ENCODE measurements at regions not wholly inside any gene's neighbourhood (a gene's known extent, or its start where the extent isn't known, plus 50 kb on each side); places are given as distances from the start of the nearest gene placed in this dataset.

DNA sequence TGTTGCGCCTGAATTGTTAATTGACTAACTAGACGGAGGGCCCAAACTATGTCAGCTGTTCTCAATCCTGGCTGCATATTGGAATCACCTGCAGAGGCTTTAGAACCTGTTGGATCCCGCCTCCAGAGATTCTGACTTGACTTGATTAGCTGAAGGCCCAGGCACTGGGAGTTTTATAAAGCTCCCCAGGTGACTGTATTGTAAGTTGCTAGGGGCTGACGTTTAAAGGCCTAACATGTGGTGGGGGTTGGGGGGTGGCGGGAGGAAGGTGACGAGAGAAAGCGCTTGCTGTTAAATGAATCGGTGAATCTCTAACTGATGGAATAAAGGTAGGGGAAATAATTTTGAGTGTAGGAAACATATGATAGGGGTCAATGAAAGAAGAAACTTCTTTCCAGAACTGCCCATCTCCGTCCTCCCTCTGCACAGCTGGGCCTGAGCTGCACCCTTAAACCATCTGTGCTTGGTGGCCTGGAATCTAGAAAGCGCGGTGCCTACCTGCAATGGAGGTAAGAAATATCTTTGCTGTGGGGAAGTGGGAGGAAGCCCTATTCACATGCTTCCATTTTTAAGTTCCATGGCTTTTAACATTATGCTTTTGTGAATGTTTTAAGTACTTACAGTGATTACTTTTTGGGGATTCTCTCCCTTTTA, 225.0 kb upstream of the FAM3C start:
- TF ChIP-seq, protein P1, sequence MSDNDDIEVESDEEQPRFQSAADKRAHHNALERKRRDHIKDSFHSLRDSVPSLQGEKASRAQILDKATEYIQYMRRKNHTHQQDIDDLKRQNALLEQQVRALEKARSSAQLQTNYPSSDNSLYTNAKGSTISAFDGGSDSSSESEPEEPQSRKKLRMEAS (IDR thresholded peaks at IDR 0.05; ENCODE audit: low read depth, low read length) = no peak
- TF ChIP-seq, protein P2, sequence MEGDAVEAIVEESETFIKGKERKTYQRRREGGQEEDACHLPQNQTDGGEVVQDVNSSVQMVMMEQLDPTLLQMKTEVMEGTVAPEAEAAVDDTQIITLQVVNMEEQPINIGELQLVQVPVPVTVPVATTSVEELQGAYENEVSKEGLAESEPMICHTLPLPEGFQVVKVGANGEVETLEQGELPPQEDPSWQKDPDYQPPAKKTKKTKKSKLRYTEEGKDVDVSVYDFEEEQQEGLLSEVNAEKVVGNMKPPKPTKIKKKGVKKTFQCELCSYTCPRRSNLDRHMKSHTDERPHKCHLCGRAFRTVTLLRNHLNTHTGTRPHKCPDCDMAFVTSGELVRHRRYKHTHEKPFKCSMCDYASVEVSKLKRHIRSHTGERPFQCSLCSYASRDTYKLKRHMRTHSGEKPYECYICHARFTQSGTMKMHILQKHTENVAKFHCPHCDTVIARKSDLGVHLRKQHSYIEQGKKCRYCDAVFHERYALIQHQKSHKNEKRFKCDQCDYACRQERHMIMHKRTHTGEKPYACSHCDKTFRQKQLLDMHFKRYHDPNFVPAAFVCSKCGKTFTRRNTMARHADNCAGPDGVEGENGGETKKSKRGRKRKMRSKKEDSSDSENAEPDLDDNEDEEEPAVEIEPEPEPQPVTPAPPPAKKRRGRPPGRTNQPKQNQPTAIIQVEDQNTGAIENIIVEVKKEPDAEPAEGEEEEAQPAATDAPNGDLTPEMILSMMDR (IDR thresholded peaks at IDR 0.05; ENCODE audit: low read depth, low read length) = no peak
- TF ChIP-seq POLR2A (IDR thresholded peaks at IDR 0.05; ENCODE audit: extremely low read depth, insufficient read length) = no peak
- TF ChIP-seq MYC (IDR thresholded peaks at IDR 0.05; ENCODE audit: low read depth, low read length) = no peak
- DNase-seq (ENCODE audit: low read depth) = no peak
- H3K4me3 ChIP-seq (ENCODE audit: low read depth, low read length) = no peak overlapping the region

DNA sequence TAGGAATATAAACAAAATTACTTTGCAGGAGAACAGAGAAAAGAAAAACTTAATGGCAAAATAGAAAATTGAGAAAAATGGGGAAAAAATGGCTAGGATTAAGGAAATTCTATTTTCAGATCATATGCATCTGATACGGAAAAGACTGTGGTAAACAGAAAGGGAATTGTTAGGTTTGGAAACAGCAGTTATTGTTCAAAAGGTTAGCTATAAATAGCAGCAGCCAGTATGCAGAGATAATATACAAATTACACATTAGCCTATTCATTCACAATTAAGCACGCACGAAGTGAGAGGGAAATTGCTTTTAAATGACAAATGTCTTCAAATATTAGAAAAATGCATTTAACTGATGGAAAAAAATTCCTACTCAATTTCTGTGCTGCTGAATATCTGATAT, 224.1 kb upstream of the FAM3C start:
- no peak for DNase-seq (ENCODE audit: low read depth)
- TF ChIP-seq, protein P1 (IDR thresholded peaks at IDR 0.05; ENCODE audit: low read depth, low read length) = no peak
- TF ChIP-seq POLR2A (IDR thresholded peaks at IDR 0.05; ENCODE audit: extremely low read depth, insufficient read length) (no peak), MYC (IDR thresholded peaks at IDR 0.05; ENCODE audit: low read depth, low read length) (no peak)
- TF ChIP-seq, protein P2 (IDR thresholded peaks at IDR 0.05; ENCODE audit: low read depth, low read length) = no peak
- no peak overlapping the region for H3K4me3 ChIP-seq (ENCODE audit: low read depth, low read length)

DNA sequence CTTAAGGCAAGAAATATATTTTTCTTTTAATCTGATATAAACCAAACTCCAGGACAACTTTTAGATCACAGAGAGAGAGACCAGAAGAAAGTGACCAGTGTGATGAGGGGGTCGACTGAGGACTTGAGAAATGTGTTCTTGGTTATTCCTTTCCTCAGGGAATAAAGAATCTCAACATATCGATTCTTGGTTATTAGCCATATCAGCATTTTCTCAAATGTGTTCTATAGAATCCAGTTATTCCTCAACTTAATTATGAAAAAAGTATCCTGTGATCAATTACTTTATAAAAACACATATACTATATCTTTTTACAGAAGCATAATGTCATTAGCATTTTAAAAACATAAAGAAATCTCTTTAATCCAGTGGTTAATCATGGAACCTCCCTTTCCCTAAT, 222.1 kb upstream of the FAM3C start:
- TF ChIP-seq, protein P1 (IDR thresholded peaks at IDR 0.05; ENCODE audit: low read depth, low read length) = no peak
- no peak for TF ChIP-seq MYC (IDR thresholded peaks at IDR 0.05; ENCODE audit: low read depth, low read length)
- TF ChIP-seq, protein P2 (IDR thresholded peaks at IDR 0.05; ENCODE audit: low read depth, low read length) = no peak
- TF ChIP-seq POLR2A (IDR thresholded peaks at IDR 0.05; ENCODE audit: extremely low read depth, insufficient read length) = no peak
- DNase-seq (ENCODE audit: low read depth) = no peak
- no peak overlapping the region for H3K4me3 ChIP-seq (ENCODE audit: low read depth, low read length)

DNA sequence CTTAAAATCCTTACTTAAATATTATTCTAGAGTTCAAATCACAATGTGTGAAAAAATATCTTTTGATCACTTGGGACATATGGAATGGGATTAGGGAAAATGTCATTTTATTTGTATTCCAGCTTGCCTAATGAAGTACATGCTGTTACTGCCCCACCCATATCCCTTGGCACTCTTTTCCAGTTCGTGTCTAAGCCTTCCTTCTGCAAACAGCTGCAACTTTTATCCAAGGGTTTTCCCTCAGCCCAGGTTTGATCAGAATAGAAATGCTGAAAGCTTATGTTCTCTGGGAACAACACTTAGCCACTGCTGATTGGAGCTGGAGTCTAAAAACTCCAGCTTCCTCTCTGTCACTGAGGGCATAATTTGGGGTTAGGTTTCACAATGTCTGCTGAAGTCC, 214.1 kb upstream of the FAM3C start:
- DNase-seq (ENCODE audit: low read depth) = no peak
- TF ChIP-seq, protein P1 (IDR thresholded peaks at IDR 0.05; ENCODE audit: low read depth, low read length) = no peak
- TF ChIP-seq MYC (IDR thresholded peaks at IDR 0.05; ENCODE audit: low read depth, low read length) (no peak), POLR2A (IDR thresholded peaks at IDR 0.05; ENCODE audit: extremely low read depth, insufficient read length) (no peak)
- TF ChIP-seq, protein P2 (IDR thresholded peaks at IDR 0.05; ENCODE audit: low read depth, low read length) = no peak
- no peak overlapping the region for H3K4me3 ChIP-seq (ENCODE audit: low read depth, low read length)

DNA sequence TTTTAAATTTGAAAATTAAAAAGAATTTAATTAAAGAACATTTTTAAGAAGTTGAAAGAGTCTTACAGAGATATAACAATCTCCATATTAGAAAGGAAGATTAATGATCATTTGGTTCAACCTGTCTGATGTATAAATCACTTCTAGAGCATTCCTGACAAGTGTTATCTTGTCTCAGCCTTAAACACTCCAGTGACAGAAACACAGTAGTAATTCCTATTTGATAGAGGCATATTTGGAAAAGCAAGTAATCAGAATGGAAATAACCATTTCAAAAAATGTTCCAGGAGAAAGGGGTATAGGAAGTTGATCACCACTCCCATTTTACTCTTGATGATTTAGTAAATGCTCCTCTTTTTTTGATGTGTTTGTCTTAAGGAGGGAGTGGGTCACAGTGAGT, 213.1 kb upstream of the FAM3C start:
- DNase-seq (ENCODE audit: low read depth) = no peak
- TF ChIP-seq, protein P1 (IDR thresholded peaks at IDR 0.05; ENCODE audit: low read depth, low read length) = no peak
- TF ChIP-seq, protein P2 (IDR thresholded peaks at IDR 0.05; ENCODE audit: low read depth, low read length) = no peak
- TF ChIP-seq MYC (IDR thresholded peaks at IDR 0.05; ENCODE audit: low read depth, low read length) (no peak), POLR2A (IDR thresholded peaks at IDR 0.05; ENCODE audit: extremely low read depth, insufficient read length) (no peak)
- H3K4me3 ChIP-seq (ENCODE audit: low read depth, low read length) = no peak overlapping the region
